ENCODE measurements at regions not wholly inside any gene's neighbourhood (a gene's known extent, or its start where the extent isn't known, plus 50 kb on each side); places are given as distances from the start of the nearest gene placed in this dataset.

GRCh38 chr11:116364348-116364747, 408.4 kb downstream of the BUD13 start:
- DNase-seq (ENCODE audit: low spot score in 2 of 2): no peak
- no peak overlapping the region for H3K27ac ChIP-seq

DNA sequence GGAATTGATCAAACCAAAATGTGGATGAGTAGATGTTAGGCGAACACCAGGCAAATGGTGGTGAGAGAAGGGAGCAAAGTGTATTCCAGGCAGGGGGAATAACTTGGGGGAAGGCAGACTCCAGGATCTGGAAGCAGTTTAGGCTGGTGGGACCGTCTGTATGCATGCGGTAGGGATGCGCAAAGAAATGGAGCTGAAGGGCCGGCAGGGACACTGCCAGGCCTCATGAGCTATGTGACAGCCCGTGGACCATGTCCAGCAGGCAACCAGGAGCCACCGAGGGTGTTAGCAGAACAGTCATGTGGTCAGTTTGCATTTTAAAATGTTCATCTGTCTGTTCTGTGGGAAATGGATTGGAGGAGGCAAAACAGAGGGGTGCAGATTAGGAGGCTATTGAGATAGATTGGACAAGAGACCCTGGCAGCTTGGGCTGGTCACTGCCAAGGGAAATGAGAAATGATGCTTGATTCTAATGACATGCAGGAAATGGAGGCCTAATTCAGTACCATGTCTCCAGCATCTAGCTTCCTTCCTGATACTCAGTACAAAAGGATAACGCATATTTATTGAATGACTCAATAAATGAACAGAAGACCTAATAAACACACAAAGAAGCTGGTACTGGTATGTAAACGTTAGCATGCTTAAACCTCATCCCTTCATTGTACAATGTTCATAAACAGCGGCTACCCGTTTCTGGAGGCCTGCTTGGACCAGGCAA, 412.4 kb downstream of the BUD13 start:
- no peak for DNase-seq (ENCODE audit: low spot score in 2 of 2)
- no peak overlapping the region for H3K27ac ChIP-seq
- H3K4me1 ChIP-seq: no peaks in the 10 kb centered on the region
- no peaks in the 10 kb centered on the region for H3K9me3 ChIP-seq
- TF ChIP-seq, protein P1, sequence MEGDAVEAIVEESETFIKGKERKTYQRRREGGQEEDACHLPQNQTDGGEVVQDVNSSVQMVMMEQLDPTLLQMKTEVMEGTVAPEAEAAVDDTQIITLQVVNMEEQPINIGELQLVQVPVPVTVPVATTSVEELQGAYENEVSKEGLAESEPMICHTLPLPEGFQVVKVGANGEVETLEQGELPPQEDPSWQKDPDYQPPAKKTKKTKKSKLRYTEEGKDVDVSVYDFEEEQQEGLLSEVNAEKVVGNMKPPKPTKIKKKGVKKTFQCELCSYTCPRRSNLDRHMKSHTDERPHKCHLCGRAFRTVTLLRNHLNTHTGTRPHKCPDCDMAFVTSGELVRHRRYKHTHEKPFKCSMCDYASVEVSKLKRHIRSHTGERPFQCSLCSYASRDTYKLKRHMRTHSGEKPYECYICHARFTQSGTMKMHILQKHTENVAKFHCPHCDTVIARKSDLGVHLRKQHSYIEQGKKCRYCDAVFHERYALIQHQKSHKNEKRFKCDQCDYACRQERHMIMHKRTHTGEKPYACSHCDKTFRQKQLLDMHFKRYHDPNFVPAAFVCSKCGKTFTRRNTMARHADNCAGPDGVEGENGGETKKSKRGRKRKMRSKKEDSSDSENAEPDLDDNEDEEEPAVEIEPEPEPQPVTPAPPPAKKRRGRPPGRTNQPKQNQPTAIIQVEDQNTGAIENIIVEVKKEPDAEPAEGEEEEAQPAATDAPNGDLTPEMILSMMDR (IDR thresholded peaks at IDR 0.05): no peak
- no peaks in the 10 kb centered on the region for H3K27me3 ChIP-seq
- H3K4me3 ChIP-seq: no peak overlapping the region
- H3K36me3 ChIP-seq: no peaks in the 10 kb centered on the region
- intact Hi-C loops (cut with DNase I): no loop called here

More at GRCh38 chr11:116364348-116364747, 408.4 kb downstream of the BUD13 start:
- H3K4me1 ChIP-seq: no peaks in the 10 kb centered on the region
- H3K9me3 ChIP-seq: no peaks in the 10 kb centered on the region
- H3K4me3 ChIP-seq: no peak overlapping the region
- no peaks in the 10 kb centered on the region for H3K27me3 ChIP-seq
- TF ChIP-seq, protein P1 (IDR thresholded peaks at IDR 0.05): no peak
- H3K36me3 ChIP-seq: no peaks in the 10 kb centered on the region
- intact Hi-C loops (cut with DNase I): no loop called here

DNA sequence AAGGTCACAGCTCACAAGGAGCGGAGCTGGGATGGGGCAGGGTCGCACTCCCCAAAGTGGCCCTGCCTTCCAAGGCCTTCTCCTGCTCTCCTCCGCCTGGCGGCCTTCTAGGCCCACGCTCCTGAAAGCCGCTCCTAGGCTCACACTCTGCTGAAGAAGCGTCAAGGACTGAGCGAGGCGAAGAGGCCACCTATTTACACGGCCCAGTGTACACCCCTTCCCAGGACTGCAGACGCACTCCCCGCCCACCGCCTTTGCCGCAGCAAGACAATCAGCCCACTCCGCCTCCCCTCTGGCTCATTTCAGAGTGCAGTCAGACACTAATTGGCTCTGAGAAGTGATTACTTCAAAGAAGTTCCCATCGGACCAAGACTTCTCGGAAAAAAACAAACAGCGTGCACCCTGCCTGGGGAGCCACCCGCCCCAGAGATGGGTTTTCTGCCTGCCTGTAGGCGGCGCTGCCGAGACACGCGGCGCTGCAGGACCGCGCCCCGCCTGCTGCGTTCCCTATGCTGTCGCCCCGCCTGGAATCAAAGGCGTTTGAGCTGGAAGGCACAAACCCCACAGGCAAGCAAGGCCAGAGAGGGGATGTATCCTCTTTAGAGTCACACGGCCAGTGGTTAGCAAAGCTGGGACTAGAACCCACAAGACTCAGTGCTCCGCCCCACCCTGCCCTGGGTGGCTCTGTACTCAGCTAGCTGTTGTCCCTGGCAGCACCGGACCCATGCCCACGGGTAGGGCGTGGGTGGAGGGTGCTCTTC, 414.8 kb downstream of the BUD13 start:
- Histone ChIP-seq H3K9me3 (no peaks in the 10 kb centered on the region), H3K27ac (no peak overlapping the region), H3K36me3 (no peaks in the 10 kb centered on the region), H3K27me3 (no peaks in the 10 kb centered on the region), H3K4me1 (no peaks in the 10 kb centered on the region), H3K4me3 (no peak overlapping the region)
- DNase-seq (ENCODE audit: low spot score in 2 of 2): no peak
- TF ChIP-seq, protein P1 (IDR thresholded peaks at IDR 0.05): no peak
- intact Hi-C loops (cut with DNase I): no loop called here

DNA sequence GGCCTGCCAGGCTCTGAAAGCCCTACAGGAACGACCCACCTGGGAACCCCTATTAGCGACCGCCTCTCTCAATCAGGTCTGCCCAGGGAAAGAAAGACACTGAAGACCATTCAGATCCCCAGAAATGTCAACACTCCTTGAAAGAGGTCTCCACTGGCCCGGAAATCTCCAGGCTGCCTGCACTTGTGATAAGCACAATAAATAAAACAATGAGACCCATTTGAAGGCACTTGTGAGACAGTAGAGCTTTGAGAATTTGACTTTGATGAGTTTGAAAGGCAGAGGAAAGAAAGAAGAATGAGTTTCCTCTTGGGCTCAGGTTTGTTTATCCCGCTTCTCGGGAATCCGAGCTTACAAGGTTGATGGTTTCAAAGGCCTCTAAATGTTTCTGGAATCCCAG, 416.3 kb downstream of the BUD13 start:
- Histone ChIP-seq H3K9me3 (no peaks in the 10 kb centered on the region), H3K36me3 (no peaks in the 10 kb centered on the region), H3K4me1 (no peaks in the 10 kb centered on the region), H3K4me3 (no peak overlapping the region), H3K27me3 (no peaks in the 10 kb centered on the region), H3K27ac (no peak overlapping the region)
- intact Hi-C loops (cut with DNase I): no loop called here
- TF ChIP-seq, protein P1 (IDR thresholded peaks at IDR 0.05): no peak
- no peak for DNase-seq (ENCODE audit: low spot score in 2 of 2)

- no peaks in the 10 kb centered on the region for H3K36me3 ChIP-seq
- no peaks in the 10 kb centered on the region for H3K4me1 ChIP-seq
- no peak for DNase-seq (ENCODE audit: low spot score in 2 of 2)
- intact Hi-C loops (cut with DNase I): no loop called here
- TF ChIP-seq, protein P1 (IDR thresholded peaks at IDR 0.05): no peak
- H3K27me3 ChIP-seq: no peaks in the 10 kb centered on the region
- no peak overlapping the region for H3K27ac ChIP-seq
- H3K9me3 ChIP-seq: no peaks in the 10 kb centered on the region
- H3K4me3 ChIP-seq: no peak overlapping the region
Observed at GRCh38 chr11:116355104-116355503, 417.7 kb downstream of the BUD13 start.
